ENCODE measurements at regions not wholly inside any gene's neighbourhood (a gene's known extent, or its start where the extent isn't known, plus 50 kb on each side); places are given as distances from the start of the nearest gene placed in this dataset.
A peak's percentile ranks its signal among the peaks of the same experiment; 100 is the strongest.
"Not testable (repeated sequence)": the region's sequence is repeated elsewhere in the genome, so short reads cannot be mapped to it uniquely, and the experiment has no call there.

DNA sequence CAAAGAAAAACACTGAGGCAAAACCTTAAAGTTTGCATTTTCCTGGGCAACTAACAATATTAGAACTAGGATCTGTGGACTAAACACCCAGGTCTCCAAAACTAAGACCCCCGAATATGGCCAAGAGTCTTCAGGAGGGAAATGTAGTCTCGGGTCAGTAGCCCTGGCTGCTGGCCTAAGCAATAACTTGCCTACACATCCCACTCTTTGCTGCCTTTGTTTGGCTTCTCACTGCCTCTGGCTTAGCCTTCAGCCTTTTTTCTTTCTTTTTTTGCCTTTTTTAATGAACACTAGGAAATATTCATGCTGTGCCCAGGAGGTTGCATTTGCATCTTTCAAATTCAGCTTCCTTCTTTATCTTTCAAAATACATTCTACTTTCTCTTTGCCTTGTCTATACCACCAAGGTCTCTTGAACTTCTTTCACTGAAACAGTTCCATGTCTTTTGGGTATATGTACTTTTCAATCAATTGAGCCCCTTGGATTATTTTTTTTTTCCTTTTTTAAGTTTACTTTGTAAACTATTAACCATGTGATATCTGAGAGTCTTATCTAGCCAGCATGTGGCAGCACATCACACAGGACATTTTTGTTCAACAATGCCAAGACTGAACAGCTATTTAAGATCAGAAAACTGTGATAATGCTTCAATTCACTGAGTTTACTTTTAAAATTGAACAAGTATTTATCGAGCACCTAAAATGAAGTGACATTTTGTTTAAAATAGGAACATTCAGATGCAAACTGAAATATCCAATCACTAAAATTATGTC is 165.0 kb upstream of the TRPC6 start:
- in situ Hi-C loops (cut with HindIII; ENCODE audit: low pct_unique_long_range_greater_than_20kb, low sequenced_read_pairs): no loop called here
- peak; percentile 2 for DNase-seq (ENCODE audit: low read depth, low spot score)

DNA sequence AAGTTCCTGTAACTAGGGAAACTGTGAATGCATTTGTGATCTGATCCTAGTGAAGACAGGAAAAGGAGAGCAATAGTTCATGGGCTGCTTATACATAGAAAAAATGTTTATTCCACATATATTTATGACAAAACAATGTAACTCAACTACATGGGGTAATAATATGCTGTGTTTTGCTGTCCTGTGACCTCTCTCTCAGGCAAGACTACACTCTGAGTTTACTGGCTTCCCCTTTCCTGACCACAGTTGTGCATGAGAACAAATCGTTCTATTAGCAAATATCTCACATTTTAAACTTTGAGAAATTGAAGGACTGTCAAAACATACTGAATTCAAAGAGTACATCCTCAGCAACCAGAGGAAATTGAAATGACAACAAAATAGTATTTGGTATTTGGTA is 161.9 kb upstream of the TRPC6 start:
- DNase-seq (ENCODE audit: low read depth, low spot score): no peak
- in situ Hi-C loops (cut with HindIII; ENCODE audit: low pct_unique_long_range_greater_than_20kb, low sequenced_read_pairs): no loop called here

DNA sequence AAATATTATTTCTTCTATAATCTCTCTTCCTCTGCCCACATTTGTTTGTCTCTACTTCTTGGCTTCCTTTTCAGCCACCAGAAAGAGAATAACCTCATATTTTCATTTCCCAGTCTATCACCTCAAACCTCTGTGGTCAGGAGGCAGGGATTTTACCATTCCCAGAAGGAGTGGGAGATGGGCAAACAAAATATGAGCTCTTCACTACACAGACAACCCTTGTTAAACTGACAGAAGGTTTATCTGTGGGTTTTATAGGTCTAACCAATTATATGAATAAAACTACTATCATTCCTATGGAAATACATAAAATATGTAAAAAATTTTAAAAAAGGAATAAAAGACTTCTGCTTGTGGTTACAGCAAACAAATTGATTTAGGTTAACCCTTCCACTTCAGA is 160.0 kb upstream of the TRPC6 start:
- in situ Hi-C loops (cut with HindIII; ENCODE audit: low pct_unique_long_range_greater_than_20kb, low sequenced_read_pairs): no loop called here
- no peak for DNase-seq (ENCODE audit: low read depth, low spot score)

DNA sequence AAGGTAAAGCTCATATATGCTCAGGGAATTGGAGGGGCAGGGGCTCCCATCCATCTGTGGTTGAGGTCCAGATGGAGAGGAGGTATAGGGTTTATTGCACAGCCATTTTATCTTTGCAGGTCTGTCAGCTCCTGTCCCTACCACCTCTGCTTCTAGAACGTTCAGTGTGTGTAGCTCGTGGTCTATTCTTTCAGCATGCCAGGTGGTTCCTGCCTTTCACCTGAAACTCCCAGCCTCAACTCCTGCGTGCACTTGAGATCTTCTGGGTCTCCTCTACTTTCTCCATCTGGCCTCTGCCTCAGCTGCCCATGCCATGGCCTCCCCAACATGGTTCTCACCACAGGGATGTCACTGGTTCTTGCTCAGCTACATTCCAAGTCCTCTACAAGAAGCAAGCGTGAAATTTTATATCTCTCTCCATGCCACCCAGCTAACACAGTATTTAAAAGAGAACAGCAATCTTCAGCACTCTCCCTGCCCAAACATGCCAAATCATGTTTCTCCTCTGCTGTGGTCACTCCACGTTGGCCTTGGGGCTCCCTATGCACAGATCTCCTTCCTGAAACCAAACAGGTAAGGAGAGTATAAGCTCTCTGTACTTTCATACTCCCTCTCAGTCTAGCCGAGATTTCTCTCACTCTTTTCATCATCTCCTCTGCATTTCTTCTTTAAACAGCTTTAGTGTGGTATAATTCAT is 157.8 kb upstream of the TRPC6 start:
- no peak for DNase-seq (ENCODE audit: low read depth, low spot score)
- in situ Hi-C loops (cut with HindIII; ENCODE audit: low pct_unique_long_range_greater_than_20kb, low sequenced_read_pairs): no loop called here

DNA sequence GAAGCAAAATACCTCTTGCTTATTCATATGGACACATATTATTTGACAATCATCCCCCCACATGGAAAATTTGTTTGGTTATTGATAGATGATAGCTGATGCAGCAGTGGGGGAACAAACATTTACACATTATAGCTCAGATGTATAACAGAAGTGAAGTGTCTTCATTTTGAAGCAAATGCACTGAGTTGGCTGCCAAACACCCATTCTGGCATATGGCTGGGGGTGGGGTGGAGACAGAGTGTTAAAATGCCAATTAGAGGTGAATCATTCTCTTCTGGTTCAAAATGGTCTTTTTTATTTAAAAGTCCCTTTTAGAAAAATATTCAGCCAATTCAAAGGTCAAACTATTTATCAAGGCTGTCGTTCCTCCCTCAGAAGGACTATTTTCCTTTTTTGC is 157.3 kb upstream of the TRPC6 start:
- in situ Hi-C loops (cut with HindIII; ENCODE audit: low pct_unique_long_range_greater_than_20kb, low sequenced_read_pairs): no loop called here
- DNase-seq (ENCODE audit: low read depth, low spot score): no peak

DNA sequence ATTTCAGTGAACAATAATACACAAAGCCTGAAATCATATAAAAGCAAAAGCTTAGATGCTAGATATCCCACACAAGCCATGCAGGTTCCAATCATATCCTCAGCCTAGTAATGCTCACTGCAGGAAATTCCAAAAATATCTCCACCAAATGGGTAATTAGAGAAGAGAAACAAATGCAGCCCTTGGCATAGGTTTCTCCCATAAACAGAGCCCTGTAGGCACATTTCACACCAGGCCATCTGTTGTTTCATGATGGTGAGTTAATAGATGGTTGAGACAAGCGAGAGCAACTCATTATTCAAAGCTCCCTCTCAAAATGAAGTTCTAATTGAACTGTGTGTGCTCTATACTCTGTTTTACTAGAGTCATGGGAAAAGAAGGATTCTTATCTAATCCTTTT is 154.6 kb upstream of the TRPC6 start:
- in situ Hi-C loops (cut with HindIII; ENCODE audit: low pct_unique_long_range_greater_than_20kb, low sequenced_read_pairs): no loop called here
- no peak for DNase-seq (ENCODE audit: low read depth, low spot score)

DNA sequence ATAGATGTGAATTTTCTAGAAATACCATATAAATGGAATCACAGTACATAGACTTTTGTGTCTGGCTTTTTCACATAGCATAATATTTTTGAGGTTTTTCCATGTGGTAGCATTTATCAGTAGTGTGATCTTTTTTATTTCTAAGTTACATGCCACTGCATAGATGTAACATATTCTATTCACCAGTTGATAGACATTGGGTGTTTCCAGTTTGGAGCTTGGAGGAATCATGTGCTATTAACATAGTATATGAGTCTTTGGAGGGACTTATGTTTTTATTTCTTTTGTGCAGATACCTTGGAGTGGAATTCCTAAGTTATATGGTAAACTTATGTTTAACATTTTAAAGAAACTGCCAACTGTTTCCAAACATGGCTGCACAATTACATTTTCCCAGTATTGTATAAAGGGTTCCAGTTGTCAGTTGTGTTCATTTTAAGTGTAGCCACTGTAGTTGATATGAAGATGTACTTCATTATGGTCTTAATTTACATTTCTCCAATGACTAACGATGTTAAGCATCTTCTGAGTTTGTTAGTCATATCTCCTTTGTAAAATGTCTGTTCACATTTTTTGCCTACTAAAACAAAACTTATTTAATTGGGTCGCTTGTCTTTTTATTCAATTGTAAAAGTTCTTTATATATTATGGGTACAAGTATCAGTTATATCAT is 145.7 kb upstream of the TRPC6 start:
- in situ Hi-C loops (cut with HindIII; ENCODE audit: low pct_unique_long_range_greater_than_20kb, low sequenced_read_pairs): no loop called here
- no peak for DNase-seq (ENCODE audit: low read depth, low spot score)

DNA sequence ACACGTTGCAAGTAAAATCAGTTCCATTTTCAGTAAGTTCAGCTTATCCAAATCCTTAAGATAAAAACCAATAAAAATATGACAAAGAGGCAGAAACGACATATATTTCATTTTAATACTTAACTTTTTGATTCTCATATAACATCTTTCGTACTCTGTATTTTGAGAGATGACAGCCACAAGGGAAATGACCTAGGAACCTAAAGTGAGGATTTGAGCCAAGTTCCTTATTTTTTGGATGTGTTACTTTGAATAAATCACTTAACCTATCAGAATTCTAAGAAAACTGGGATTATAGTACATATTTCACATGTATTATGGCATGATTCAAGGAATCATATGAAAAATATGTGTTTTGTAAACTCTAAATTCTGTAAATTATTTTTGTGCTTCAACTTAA is 143.6 kb upstream of the TRPC6 start:
- in situ Hi-C loops (cut with HindIII; ENCODE audit: low pct_unique_long_range_greater_than_20kb, low sequenced_read_pairs): no loop called here

DNA sequence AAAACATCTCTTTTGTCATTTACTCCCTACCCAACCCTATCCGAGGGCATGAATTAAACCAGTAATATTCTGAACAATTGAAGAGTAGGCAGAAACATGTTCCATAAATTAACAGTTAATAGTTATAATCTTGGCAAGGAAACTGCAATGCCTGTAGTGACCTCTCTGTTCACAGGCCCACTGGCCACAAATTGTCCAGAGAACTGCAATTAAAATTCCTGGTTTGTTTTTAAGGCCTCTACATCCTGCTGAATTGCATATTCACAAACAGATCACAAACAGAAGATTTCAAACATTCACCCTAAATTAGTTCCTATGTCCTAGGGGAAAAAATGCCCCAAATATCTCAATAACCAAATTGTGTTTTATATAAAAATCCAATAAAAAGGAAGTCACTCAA is 143.2 kb upstream of the TRPC6 start:
- in situ Hi-C loops (cut with HindIII; ENCODE audit: low pct_unique_long_range_greater_than_20kb, low sequenced_read_pairs): no loop called here
- DNase-seq (ENCODE audit: low read depth, low spot score): peak; percentile 8

More for the DNA sequence above, 143.6 kb upstream of the TRPC6 start:
- no peak for DNase-seq (ENCODE audit: low read depth, low spot score)

DNA sequence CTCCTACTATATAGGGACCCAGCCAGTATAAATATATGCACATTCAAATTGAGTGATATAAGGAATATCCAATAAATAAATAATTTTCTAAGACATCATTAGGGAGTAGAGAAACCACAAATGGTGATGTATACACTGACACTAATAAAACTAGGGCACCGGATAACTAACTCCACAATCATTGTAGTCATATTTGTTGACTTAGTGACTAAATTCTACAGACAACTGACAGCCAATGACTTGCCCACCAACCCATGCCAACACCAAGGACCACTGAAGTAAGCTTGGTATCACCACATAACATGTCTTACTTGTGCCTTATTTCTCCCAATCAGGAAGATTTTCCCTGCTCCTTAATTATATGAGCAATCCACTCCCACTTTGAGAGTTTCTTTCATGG is 139.6 kb upstream of the TRPC6 start:
- in situ Hi-C loops (cut with HindIII; ENCODE audit: low pct_unique_long_range_greater_than_20kb, low sequenced_read_pairs): no loop called here
- DNase-seq (ENCODE audit: low read depth, low spot score): no peak

DNA sequence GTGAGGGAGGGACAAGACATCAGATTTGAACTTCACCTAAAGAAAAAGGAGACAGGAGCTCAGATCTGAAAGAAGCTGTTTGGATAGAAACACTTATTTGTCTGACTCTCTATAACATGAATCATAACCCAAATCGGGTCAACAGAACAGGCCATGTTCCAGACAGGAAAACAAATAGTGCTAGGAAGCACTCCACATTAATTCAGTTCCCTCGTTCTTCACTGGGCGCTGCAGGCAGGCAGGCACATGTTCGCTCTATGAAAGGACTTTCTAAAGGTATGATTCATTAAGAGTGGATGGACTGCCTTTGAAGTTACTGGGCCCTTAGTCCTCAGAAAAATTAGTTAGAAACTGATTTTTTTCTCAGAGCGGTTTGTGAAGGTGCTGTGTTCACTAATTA is 137.5 kb upstream of the TRPC6 start:
- in situ Hi-C loops (cut with HindIII; ENCODE audit: low pct_unique_long_range_greater_than_20kb, low sequenced_read_pairs): no loop called here
- no peak for DNase-seq (ENCODE audit: low read depth, low spot score)

DNA sequence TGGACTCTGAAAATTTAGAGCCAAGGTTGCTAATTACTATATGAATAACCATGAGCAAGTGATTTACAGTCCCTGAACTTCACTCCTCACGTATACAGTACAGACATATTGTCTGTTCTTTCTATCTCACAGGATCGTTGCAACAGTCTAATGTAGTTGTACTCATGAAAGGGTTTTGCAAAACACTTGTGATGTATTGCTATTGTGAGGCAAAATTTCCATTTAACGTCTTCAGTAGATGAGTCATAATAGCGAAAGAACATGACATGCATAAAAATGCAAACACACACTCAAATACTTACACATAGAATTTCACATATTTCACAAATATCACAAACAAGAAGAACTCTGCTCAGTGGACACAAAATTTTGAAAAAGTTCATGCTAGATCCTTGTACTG is 134.6 kb upstream of the TRPC6 start:
- DNase-seq (ENCODE audit: low read depth, low spot score): no peak
- in situ Hi-C loops (cut with HindIII; ENCODE audit: low pct_unique_long_range_greater_than_20kb, low sequenced_read_pairs): no loop called here

DNA sequence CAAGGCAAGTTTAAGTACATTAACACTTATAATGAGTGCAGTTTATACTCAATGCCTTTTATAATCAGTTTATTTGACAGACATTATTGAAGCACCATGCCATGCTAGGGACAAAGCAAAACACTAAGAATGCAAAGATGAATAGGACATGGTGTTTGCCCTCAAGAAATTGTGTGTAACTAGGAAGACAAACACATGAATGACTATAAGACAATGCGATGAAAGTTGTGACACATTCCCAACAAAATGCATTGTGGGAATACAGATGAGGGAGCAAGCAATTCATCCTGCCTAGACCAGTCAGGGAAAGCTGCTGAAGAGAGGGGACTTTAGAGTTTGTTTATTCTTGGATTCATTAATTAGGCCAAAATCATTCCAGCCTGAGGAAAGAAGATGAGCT is 133.8 kb upstream of the TRPC6 start:
- no peak for DNase-seq (ENCODE audit: low read depth, low spot score)
- in situ Hi-C loops (cut with HindIII; ENCODE audit: low pct_unique_long_range_greater_than_20kb, low sequenced_read_pairs): no loop called here

DNA sequence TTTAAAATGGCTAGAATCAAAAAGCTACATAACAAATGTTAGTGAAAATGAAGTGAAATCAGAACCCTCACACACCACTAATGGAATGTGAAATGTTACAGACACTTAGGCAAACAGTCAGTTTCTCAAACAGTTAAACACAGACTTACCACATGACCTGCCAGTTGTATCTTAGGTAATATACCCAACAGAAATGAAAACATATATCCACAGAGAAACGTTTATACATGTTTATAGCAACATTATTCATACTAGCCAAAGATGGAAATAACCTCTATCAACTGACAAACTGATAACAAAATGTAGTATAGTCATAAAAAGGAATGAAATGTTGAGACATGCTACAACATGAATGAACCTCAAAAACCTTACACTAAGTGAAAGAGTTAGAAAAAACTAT is 131.5 kb upstream of the TRPC6 start:
- in situ Hi-C loops (cut with HindIII; ENCODE audit: low pct_unique_long_range_greater_than_20kb, low sequenced_read_pairs): no loop called here
- no peak for DNase-seq (ENCODE audit: low read depth, low spot score)

DNA sequence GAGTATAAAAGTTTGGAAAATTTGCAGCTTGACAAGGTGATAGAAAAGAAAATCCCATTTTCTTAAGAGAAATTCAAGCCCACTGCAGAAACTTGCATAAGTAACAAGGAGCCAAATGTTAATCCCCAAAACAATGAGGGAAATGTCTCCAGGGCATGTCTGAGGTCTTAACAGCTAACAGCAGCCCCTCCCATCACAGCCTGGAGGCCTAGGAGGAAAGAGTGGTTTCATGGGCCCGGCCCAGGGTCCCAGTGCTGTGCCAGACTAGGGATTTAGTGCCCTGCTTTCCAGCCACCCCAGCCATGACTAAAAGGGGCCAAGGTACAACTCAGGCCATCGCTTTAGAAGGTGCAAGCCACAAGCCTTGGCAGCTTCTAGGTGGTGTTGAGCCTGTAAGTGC is 123.7 kb upstream of the TRPC6 start:
- in situ Hi-C loops (cut with HindIII; ENCODE audit: low pct_unique_long_range_greater_than_20kb, low sequenced_read_pairs): no loop called here
- no peak for DNase-seq (ENCODE audit: low read depth, low spot score)

DNA sequence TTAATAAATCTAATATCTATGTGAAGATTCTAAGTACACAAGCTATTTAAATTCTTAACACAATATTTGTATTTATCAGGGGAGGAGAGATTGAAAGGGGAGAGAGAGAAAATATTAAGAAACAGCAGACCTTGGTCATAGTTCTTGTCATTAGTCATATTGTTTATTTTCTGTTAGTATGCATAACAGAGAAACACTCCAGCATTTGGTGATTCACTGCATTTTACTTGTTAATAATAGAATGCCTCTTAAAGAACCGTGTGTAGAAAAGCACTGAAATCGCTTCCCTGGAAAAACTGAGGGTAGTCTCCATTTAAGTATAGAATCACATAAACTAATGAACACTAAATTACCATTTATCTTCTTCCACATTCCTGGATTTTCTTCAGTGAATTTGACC is 122.7 kb upstream of the TRPC6 start:
- DNase-seq (ENCODE audit: low read depth, low spot score): no peak
- in situ Hi-C loops (cut with HindIII; ENCODE audit: low pct_unique_long_range_greater_than_20kb, low sequenced_read_pairs): no loop called here

DNA sequence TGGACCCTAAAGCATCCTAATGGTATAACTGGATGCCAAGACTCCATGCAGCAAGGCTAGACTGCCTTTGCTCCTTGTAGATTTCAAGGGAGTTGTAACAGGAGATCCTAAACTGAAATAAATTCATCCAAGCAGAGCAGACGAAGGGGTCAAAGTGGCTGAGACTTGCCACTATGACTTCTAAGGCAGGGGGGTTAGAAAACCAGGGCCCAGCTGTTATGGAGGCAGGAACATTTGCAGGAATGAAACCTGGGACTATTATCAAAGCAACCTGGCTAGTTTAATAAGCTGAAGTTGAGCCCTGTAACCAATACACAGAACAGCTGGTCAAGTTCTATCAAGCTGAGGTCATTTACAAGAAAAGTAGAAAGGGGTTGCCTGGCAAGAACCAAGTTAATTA is 122.2 kb upstream of the TRPC6 start:
- in situ Hi-C loops (cut with HindIII; ENCODE audit: low pct_unique_long_range_greater_than_20kb, low sequenced_read_pairs): no loop called here
- no peak for DNase-seq (ENCODE audit: low read depth, low spot score)

DNA sequence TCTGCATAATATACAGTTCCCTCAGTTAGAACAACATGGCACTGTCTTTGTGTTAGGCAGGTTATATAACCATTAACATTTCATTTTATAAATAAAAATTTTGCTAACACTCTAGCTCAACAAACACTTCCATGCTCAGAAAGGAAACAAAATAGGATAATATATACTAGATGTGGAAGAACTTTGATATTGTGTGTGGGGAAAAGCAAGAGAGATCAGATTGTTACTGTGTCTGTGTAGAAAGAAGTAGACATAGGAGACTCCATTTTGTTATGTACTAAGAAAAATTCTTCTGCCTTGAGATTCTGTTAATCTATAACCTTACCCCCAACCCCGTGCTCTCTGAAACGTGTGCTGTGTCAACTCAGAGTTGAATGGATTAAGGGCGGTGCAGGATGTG is 111.1 kb upstream of the TRPC6 start:
- in situ Hi-C loops (cut with HindIII; ENCODE audit: low pct_unique_long_range_greater_than_20kb, low sequenced_read_pairs): not testable (repeated sequence)

DNA sequence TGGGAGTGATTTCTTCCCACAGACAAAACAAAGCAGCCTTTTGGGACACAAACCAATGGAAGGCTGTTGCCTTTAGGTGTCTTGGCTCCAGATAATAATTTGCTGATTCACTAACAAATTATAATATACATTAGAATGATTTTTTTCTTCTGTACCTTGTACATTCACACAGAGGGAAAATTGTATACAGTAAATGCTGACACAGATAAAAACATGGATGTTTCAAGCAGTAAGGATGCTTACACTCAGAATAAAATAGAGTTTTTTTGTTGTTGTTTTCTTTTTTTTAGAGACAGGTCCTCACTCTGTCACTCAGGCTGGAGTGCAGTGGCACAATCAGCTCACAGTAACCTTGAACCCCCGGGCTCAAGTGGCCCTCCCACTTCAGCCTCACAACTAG is 109.2 kb upstream of the TRPC6 start:
- in situ Hi-C loops (cut with HindIII; ENCODE audit: low pct_unique_long_range_greater_than_20kb, low sequenced_read_pairs): no loop called here
- no peak for DNase-seq (ENCODE audit: low read depth, low spot score)

More for the DNA sequence above, 111.1 kb upstream of the TRPC6 start:
- not testable (repeated sequence) for DNase-seq (ENCODE audit: low read depth, low spot score)
